Gastroesophageal sphincter (tissue), 4 donors: ENCODE measurements at regions not wholly inside any gene's neighbourhood (a gene's known extent, or its start where the extent isn't known, plus 50 kb on each side); places are given as distances from the start of the nearest gene placed in this dataset.

Source experiments
- ATAC-seq: fragments of 150-250 bp; one replicate; pipeline ENCODE4 v1.9.1; 2016; ENCODE audit warnings: mild to moderate bottlenecking, moderate library complexity
- H3K27ac ChIP-seq, 4 donors: fragments of 200-600 bp; sonication (generic) in 3 of 4; 1 replicate in 3 of 4; 2 replicates in 1 of 4; pipeline ENCODE4 v1.5.1; 2016 to 2019
- H3K27me3 ChIP-seq: fragments of 200-600 bp; sonication (generic); one replicate; pipeline ENCODE4 v1.5.1; 2019
- H3K36me3 ChIP-seq, 2 donors: fragments of 200-600 bp; sonication (generic); one replicate each; pipeline ENCODE4 v1.5.1; 2019; ENCODE audit warnings: control low read depth in 1 of 2
- H3K4me1 ChIP-seq, 3 donors: fragments of 200-600 bp; sonication (generic); 1 replicate in 2 of 3; 2 replicates in 1 of 3; pipeline ENCODE4 v1.5.1; 2016 to 2019; ENCODE audit warnings: control low read depth in 2 of 3
- H3K4me3 ChIP-seq, 2 donors: fragments of 200-600 bp; sonication (generic); one replicate each; pipeline ENCODE4 v1.5.1; 2019; ENCODE audit warnings: mild to moderate bottlenecking in 1 of 2, moderate library complexity in 1 of 2
- H3K9me3 ChIP-seq, 3 donors: fragments of 200-600 bp; sonication (generic); one replicate each; pipeline ENCODE4 v1.5.1; 2017 to 2019; ENCODE audit warnings: control low read depth in 2 of 3
- CTCF ChIP-seq, 4 experiments: fragments of 200-600 bp in 2 of 4; fragments of 450-650 bp in 2 of 4; sonication (generic) in 1 of 4; IDR thresholded peaks; one replicate each; pipeline ENCODE4 v1.5.1; 2017 to 2019; ENCODE audit warnings: antibody characterized with exemption in 4 of 4, mild to moderate bottlenecking in 2 of 4, moderate library complexity in 2 of 4
- EP300 ChIP-seq: sonication (generic); formaldehyde crosslinking; IDR thresholded peaks from one replicate; pipeline ENCODE4 v1.6.1; 2017; ENCODE audit warnings: antibody characterized with exemption, mild to moderate bottlenecking
- POLR2A ChIP-seq, 2 donors: fragments of 450-650 bp; IDR thresholded peaks; one replicate each; pipeline ENCODE4 v1.6.1; 2017; ENCODE audit warnings: antibody characterized with exemption in 2 of 2, mild to moderate bottlenecking in 2 of 2, moderate library complexity in 1 of 2
- POLR2AphosphoS5 ChIP-seq: sonication (generic); formaldehyde crosslinking; IDR thresholded peaks from one replicate; pipeline ENCODE4 v1.6.1; 2017; ENCODE audit warnings: antibody characterized with exemption
- WGBS, 2 donors: methylation state at CpG; one replicate each; pipeline ENCODE4 v1.1.5; 2018; ENCODE audit warnings: low coverage in 1 of 2; 5-methylcytosine and 5-hydroxymethylcytosine counted together

- H3K27me3 ChIP-seq, result peaks cover 26% of the 10 kb centered on the region
- no peak for TF ChIP-seq POLR2A (IDR thresholded peaks at IDR 0.05)
- no peak for TF ChIP-seq POLR2AphosphoS5
- TF ChIP-seq CTCF (IDR thresholded peaks at IDR 0.05), result no peak
- no peak for TF ChIP-seq EP300
- no peak overlapping the region for H3K27ac ChIP-seq
- WGBS, 2 donors, result 59 to 60% methylated on average over 4 of the region's 5 CpGs
- ATAC-seq, result no peak
- H3K4me1 ChIP-seq, result no peaks in the 10 kb centered on the region
- H3K9me3 ChIP-seq, result no peaks in the 10 kb centered on the region
- H3K4me3 ChIP-seq, result no peak overlapping the region
- H3K36me3 ChIP-seq, result no peaks in the 10 kb centered on the region
Observed at GRCh38 chr17:36683387-36683786, 82.0 kb downstream of the MRM1 start.

DNA sequence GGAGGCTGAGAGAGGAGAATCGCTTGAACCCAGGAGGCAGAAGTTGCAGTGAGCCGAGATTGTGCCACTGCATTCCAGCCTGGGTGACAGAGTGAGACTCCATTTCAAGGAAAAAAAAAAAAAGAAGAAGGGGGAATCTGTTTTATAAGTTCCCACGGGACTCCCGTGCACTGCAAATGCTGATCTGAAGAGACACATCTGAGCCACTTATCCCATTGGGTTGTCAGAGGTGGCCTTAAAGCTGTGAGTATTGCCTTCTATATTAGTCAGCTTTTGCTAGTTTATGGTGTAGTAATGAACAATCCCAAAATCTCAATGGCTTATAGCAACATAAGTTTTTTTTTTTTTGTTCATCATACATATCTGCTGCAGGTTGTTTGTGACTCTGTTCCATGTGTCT, 82.8 kb downstream of the MRM1 start:
- 83 to 85% methylated on average over 2 to 3 of the region's 4 CpGs for WGBS, 2 donors
- ATAC-seq, result no peak
- Histone ChIP-seq H3K36me3 (no peaks in the 10 kb centered on the region), H3K4me3 (no peak overlapping the region), H3K9me3 (no peaks in the 10 kb centered on the region), H3K27ac (no peak overlapping the region), H3K27me3 (peaks cover 33% of the 10 kb centered on the region), H3K4me1 (no peaks in the 10 kb centered on the region)
- no peak for TF ChIP-seq POLR2AphosphoS5
- TF ChIP-seq CTCF (IDR thresholded peaks at IDR 0.05), result no peak
- no peak for TF ChIP-seq EP300
- TF ChIP-seq POLR2A (IDR thresholded peaks at IDR 0.05), result no peak

DNA sequence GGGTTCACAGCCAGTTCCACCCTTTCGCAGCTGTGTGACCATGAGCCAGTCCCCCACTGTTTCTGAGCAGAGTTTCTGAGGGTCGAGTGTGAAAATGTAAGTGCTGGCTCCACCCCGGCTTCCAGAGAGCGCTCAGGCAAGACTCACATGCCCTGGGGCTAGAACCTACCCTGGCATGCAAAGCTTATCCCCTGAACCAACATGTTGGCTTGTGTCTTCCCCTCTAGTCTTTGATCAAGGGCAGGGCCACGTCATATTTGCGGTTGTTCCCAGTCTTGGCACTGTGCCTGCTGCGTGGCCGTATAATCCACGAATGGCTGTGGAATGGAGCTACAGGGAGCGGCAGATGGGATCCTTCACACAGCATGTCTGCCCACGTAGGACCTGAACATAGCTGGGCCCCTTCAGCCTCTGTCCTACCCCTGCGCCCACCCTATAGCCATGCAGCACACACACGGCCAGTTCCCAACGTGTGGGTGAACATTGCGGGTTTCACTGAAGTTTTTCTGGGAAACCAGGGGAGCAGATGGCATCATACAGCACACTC, 84.8 kb downstream of the MRM1 start:
- no peaks in the 10 kb centered on the region for H3K36me3 ChIP-seq
- no peaks in the 10 kb centered on the region for H3K4me1 ChIP-seq
- H3K4me3 ChIP-seq, result no peak overlapping the region
- TF ChIP-seq EP300, result no peak
- no peak for TF ChIP-seq POLR2A (IDR thresholded peaks at IDR 0.05)
- no peak for TF ChIP-seq CTCF (IDR thresholded peaks at IDR 0.05)
- no peak for TF ChIP-seq POLR2AphosphoS5
- H3K27me3 ChIP-seq, result peaks cover 52% of the 10 kb centered on the region
- H3K9me3 ChIP-seq, result no peaks in the 10 kb centered on the region
- ATAC-seq, result no peak
- H3K27ac ChIP-seq, result no peak overlapping the region
- 72 to 100% methylated on average over 2 to 5 of the region's 15 CpGs for WGBS, 2 donors

DNA sequence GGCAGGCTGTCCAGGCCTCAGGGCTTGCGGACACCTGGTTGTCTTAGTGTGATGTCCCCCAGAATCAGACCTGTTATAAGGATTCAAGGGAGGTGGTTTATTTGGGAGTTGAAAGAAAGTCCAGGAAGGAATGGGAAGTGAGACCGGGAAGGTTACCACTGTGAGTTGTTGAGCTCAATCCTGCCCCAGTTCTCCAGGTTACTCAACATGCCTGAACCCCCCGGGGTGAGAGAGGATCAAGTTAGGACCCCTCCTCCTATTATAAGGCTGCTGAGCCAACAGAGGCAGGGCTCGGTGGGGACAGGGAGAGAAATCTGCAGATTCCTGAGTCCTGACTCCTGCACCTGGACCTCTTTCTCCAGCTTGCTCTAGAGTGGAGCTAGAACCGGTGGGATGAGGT, 86.4 kb downstream of the MRM1 start:
- no peak overlapping the region for H3K4me3 ChIP-seq
- H3K27ac ChIP-seq, result no peak overlapping the region
- H3K4me1 ChIP-seq, result no peaks in the 10 kb centered on the region
- no peaks in the 10 kb centered on the region for H3K9me3 ChIP-seq
- H3K27me3 ChIP-seq, result peaks cover 48% of the 10 kb centered on the region
- WGBS, 2 donors, result 35% methylated on average over 4 of the region's 5 CpGs; no CpG with 5 or more reads in 1 of the 2 donors
- no peaks in the 10 kb centered on the region for H3K36me3 ChIP-seq
- no peak for ATAC-seq
- TF ChIP-seq EP300 (no peak), CTCF (IDR thresholded peaks at IDR 0.05) (no peak), POLR2A (IDR thresholded peaks at IDR 0.05) (no peak), POLR2AphosphoS5 (no peak)

GRCh38 chr17:36689089-36689667, 87.8 kb downstream of the MRM1 start:
- 58 to 93% methylated on average over 3 to 10 of the region's 15 CpGs for WGBS, 2 donors

More at GRCh38 chr17:36689089-36689667, 87.8 kb downstream of the MRM1 start:
- Histone ChIP-seq H3K36me3 (no peaks in the 10 kb centered on the region), H3K9me3 (no peaks in the 10 kb centered on the region), H3K27me3 (peaks cover 47% of the 10 kb centered on the region), H3K27ac (no peak overlapping the region), H3K4me3 (no peak overlapping the region), H3K4me1 (no peaks in the 10 kb centered on the region)
- no peak for ATAC-seq
- TF ChIP-seq POLR2AphosphoS5 (no peak), POLR2A (IDR thresholded peaks at IDR 0.05) (no peak), EP300 (no peak), CTCF (IDR thresholded peaks at IDR 0.05) (no peak)
